Breast epithelium (tissue), 4 donors: ENCODE measurements at regions not wholly inside any gene's neighbourhood (a gene's known extent, or its start where the extent isn't known, plus 50 kb on each side); places are given as distances from the start of the nearest gene placed in this dataset.
"Not testable (repeated sequence)": the region's sequence is repeated elsewhere in the genome, so short reads cannot be mapped to it uniquely, and the experiment has no call there.

Experiments
- DNase-seq, 2 donors: peaks; one replicate each; pipeline ENCODE4 v3.0.0-alpha.2; 2019; ENCODE audit warnings: low spot score in 2 of 2
- H3K27ac ChIP-seq, 2 donors: fragments of 200-600 bp; sonication (generic) in 1 of 2; one replicate each; pipeline ENCODE4 v1.5.1; 2016 to 2019; ENCODE audit warnings: mild to moderate bottlenecking in 1 of 2
- H3K27me3 ChIP-seq, 2 donors: fragments of 200-600 bp; sonication (generic) in 1 of 2; one replicate each; pipeline versions ENCODE4 v1.5.1 to v1.6.0; 2017 to 2019; ENCODE audit warnings: control low read depth in 1 of 2, mild to moderate bottlenecking in 1 of 2
- H3K36me3 ChIP-seq: fragments of 200-600 bp; one replicate; pipeline ENCODE4 v1.5.1; 2019
- H3K4me1 ChIP-seq, 2 donors: fragments of 200-600 bp; sonication (generic); one replicate each; pipeline ENCODE4 v1.5.1; 2016 to 2019; ENCODE audit warnings: control low read depth in 1 of 2
- H3K4me3 ChIP-seq, 3 donors: fragments of 200-600 bp; sonication (generic); 1 replicate in 2 of 3; 2 replicates in 1 of 3; pipeline ENCODE4 v1.5.1; 2016 to 2019; ENCODE audit warnings: mild to moderate bottlenecking in 3 of 3, moderate library complexity in 2 of 3
- H3K9me3 ChIP-seq, 2 donors: fragments of 200-600 bp; sonication (generic) in 1 of 2; one replicate each; pipeline ENCODE4 v1.5.1; 2016 to 2019; ENCODE audit warnings: control low read depth in 1 of 2
- CTCF ChIP-seq, 3 donors: fragments of 450-650 bp; IDR thresholded peaks; one replicate each; pipeline ENCODE4 v1.5.1; 2016 to 2017; ENCODE audit warnings: antibody characterized with exemption in 3 of 3, mild to moderate bottlenecking in 3 of 3, moderate library complexity in 3 of 3
- POLR2A ChIP-seq: fragments of 450-650 bp; IDR thresholded peaks from one replicate; pipeline ENCODE4 v1.6.1; 2016; ENCODE audit warnings: antibody characterized with exemption, mild to moderate bottlenecking, moderate library complexity
- POLR2AphosphoS5 ChIP-seq, 3 donors: sonication (generic); formaldehyde crosslinking; IDR thresholded peaks; one replicate each; pipeline ENCODE4 v1.6.1; 2017; ENCODE audit warnings: antibody characterized with exemption in 3 of 3
- intact Hi-C: fragments of 100-400 bp; cut with DNase I; formaldehyde crosslinking; loops from one replicate; pipeline ENCODE4 v1.15.1; 2023; ENCODE audit warnings: low total_unique reads

DNA sequence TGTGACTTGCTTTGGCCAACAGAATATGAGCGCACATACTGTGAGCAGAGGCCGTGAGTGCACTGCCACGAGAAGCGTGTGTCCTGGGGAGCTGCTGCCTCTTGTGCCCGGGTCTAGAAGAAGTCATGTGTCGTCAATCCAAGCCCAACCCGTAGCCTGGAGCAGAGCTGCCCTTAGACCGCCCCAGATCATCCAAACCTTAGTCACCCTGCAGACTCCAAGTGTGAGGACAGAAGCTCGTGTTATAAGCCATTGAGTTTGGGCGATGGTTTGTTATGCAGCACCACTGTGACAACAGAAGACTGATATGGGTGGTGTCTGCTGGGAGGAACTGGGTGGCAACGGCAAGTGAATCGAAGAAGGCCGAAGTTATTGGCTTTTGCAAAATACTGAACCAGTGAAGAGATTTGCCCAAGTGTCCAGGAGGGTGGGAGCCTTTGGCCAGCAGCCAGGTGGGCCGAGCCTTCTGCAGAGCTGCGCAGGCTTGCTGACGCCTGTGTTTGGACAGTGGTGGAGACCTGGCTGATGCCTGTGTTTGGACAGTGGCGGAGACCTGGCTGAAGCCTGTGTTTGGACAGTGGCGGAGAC is 101.3 kb upstream of the SULF2 start:
- intact Hi-C loops: no loop called here
- H3K9me3 ChIP-seq: no peaks in the 10 kb centered on the region
- no peak for TF ChIP-seq POLR2A
- TF ChIP-seq POLR2AphosphoS5 (IDR thresholded peaks at IDR 0.05): no peak
- no peak for TF ChIP-seq CTCF (IDR thresholded peaks at IDR 0.05)
- DNase-seq: no peak
- no peak overlapping the region for H3K27ac ChIP-seq
- no peak overlapping the region for H3K4me3 ChIP-seq
- no peaks in the 10 kb centered on the region for H3K4me1 ChIP-seq
- H3K36me3 ChIP-seq: no peaks in the 10 kb centered on the region
- no peaks in the 10 kb centered on the region for H3K27me3 ChIP-seq

GRCh38 chr20:47885909-47886453 is 100.7 kb upstream of the SULF2 start:
- Histone ChIP-seq H3K4me3 (no peak overlapping the region), H3K9me3 (no peaks in the 10 kb centered on the region), H3K4me1 (no peaks in the 10 kb centered on the region), H3K36me3 (no peaks in the 10 kb centered on the region), H3K27ac (no peak overlapping the region), H3K27me3 (no peaks in the 10 kb centered on the region)
- intact Hi-C loops: no loop called here
- DNase-seq: no peak
- TF ChIP-seq POLR2AphosphoS5 (IDR thresholded peaks at IDR 0.05) (no peak), POLR2A (no peak), CTCF (IDR thresholded peaks at IDR 0.05) (no peak)

DNA sequence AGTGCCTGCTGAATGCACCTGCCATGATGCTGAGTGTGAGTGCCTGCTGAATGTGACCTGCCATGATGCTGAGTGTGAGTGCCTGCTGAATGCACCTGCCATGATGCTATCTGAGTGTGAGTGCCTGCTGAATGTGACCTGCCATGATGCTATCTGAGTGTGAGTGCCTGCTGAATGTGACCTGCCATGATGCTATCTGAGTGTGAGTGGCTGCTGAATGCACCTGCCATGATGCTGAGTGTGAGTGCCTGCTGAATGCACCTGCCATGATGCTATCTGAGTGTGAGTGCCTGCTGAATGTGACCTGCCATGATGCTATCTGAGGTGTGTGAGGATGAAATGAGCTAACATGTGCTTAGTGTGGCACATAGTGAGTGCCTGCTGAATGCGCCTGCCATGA is 98.7 kb upstream of the SULF2 start:
- DNase-seq, H3K36me3 ChIP-seq, H3K4me3 ChIP-seq, H3K27ac ChIP-seq, H3K9me3 ChIP-seq, H3K27me3 ChIP-seq, H3K4me1 ChIP-seq, intact Hi-C loops: not testable (repeated sequence)

GRCh38 chr20:47883186-47883585 is 97.9 kb upstream of the SULF2 start:
- no peak for DNase-seq
- Histone ChIP-seq H3K36me3 (no peaks in the 10 kb centered on the region), H3K27me3 (no peaks in the 10 kb centered on the region), H3K27ac (no peak overlapping the region), H3K4me1 (no peaks in the 10 kb centered on the region), H3K9me3 (no peaks in the 10 kb centered on the region), H3K4me3 (no peak overlapping the region)
- intact Hi-C loops: no loop called here
- TF ChIP-seq CTCF (IDR thresholded peaks at IDR 0.05) (no peak), POLR2A (no peak)

GRCh38 chr20:47879771-47880170 is 94.5 kb upstream of the SULF2 start:
- Histone ChIP-seq H3K9me3 (no peaks in the 10 kb centered on the region), H3K27ac (no peak overlapping the region), H3K4me1 (no peaks in the 10 kb centered on the region), H3K4me3 (no peak overlapping the region), H3K36me3 (no peaks in the 10 kb centered on the region), H3K27me3 (no peaks in the 10 kb centered on the region)
- intact Hi-C loops: no loop called here
- DNase-seq: no peak
- TF ChIP-seq CTCF (IDR thresholded peaks at IDR 0.05) (no peak), POLR2AphosphoS5 (IDR thresholded peaks at IDR 0.05) (no peak), POLR2A (no peak)

DNA sequence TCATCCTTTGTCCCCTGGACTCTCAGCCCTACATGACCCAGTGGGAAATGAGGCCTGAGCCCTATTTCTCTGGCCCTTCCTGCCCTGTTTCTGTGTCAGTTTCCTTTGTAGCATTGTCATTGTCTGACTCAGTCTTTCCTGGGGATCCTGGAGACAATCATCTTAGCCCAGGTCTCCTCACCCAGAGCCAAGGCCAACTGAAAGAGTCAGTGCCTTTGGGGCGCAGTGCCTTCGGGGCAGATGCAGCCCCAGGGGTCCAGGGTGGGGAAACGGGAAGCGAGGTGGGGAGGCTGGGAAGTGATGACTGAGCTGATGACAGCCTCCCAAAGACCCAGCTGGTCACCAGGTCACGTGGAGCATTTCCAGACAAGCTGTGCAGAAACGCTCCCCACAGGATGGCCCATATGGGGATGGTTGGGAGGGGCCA is 93.3 kb upstream of the SULF2 start:
- intact Hi-C loops: no loop called here
- H3K27me3 ChIP-seq: no peaks in the 10 kb centered on the region
- H3K27ac ChIP-seq: no peak overlapping the region
- no peak for DNase-seq
- no peak for TF ChIP-seq POLR2A
- TF ChIP-seq POLR2AphosphoS5 (IDR thresholded peaks at IDR 0.05): peak in 1 of 3 donors; percentile 16
- no peak for TF ChIP-seq CTCF (IDR thresholded peaks at IDR 0.05)
- H3K9me3 ChIP-seq: no peaks in the 10 kb centered on the region
- no peaks in the 10 kb centered on the region for H3K4me1 ChIP-seq
- H3K4me3 ChIP-seq: no peak overlapping the region
- no peaks in the 10 kb centered on the region for H3K36me3 ChIP-seq
